Common myeloid progenitor, CD34-positive (primary cell): ENCODE measurements at regions not wholly inside any gene's neighbourhood (a gene's known extent, or its start where the extent isn't known, plus 50 kb on each side); places are given as distances from the start of the nearest gene placed in this dataset.

Source experiments
- CTCF ChIA-PET: fragments of 350-600 bp; sonication (Branson Sonifier 250); formaldehyde crosslinking; loops from one replicate; lab custom pipeline; 2021; ENCODE audit warnings: antibody characterized with exemption; lab: Charles Lee
- POLR2A ChIA-PET: fragments of 350-600 bp; sonication (Branson Sonifier 250); formaldehyde crosslinking; loops from one replicate; lab custom pipeline; 2021; ENCODE audit warnings: antibody characterized with exemption; lab: Charles Lee
- DNase-seq, 3 donors: peaks; one replicate each; pipeline versions ENCODE4 v3.0.0 to v3.0.0-alpha.2; 2013
- H3K27ac ChIP-seq, 2 experiments: 1 replicate in 1 of 2; 2 replicates in 1 of 2; pipeline ENCODE4 v1.7.0; 2013; ENCODE audit warnings: inconsistent platforms in 2 of 2, low read length in 2 of 2, mild to moderate bottlenecking in 2 of 2, low read depth in 1 of 2, moderate library complexity in 1 of 2; ENCODE audit not compliant: severe bottlenecking in 2 of 2, insufficient read depth in 1 of 2, poor library complexity in 1 of 2
- H3K27me3 ChIP-seq, 5 experiments: replicated peaks in 2 of 5; 1 replicate in 3 of 5; 2 replicates in 2 of 5; pipeline versions ENCODE4 v1.6.1 to v1.7.0; 2013; ENCODE audit warnings: low read length in 4 of 5, mild to moderate bottlenecking in 2 of 5, moderate library complexity in 2 of 5, inconsistent platforms in 1 of 5; ENCODE audit not compliant: insufficient read depth in 5 of 5, control insufficient read depth in 4 of 5
- H3K36me3 ChIP-seq, 4 experiments: 1 replicate in 2 of 4; 2 replicates in 2 of 4; pipeline versions ENCODE4 v1.6.1 to v1.7.0; 2013; ENCODE audit warnings: low read length in 3 of 4, control low read depth in 1 of 4, mild to moderate bottlenecking in 1 of 4; ENCODE audit not compliant: control insufficient read depth in 4 of 4, insufficient read depth in 4 of 4
- H3K4me1 ChIP-seq, 4 experiments: 1 replicate in 3 of 4; 2 replicates in 1 of 4; pipeline versions ENCODE4 v1.6.1 to v1.7.1; 2013; ENCODE audit warnings: low read length in 3 of 4, mild to moderate bottlenecking in 3 of 4, control low read depth in 1 of 4, inconsistent platforms in 1 of 4, moderate library complexity in 1 of 4; ENCODE audit not compliant: control insufficient read depth in 4 of 4, insufficient read depth in 4 of 4; ENCODE audit errors: control extremely low read depth in 1 of 4
- H3K4me3 ChIP-seq, 7 experiments: 1 replicate in 4 of 7; 2 replicates in 3 of 7; pipeline versions ENCODE4 v1.5.1 to v1.7.0; 2013; ENCODE audit warnings: mild to moderate bottlenecking in 7 of 7, low read length in 6 of 7, moderate library complexity in 6 of 7, inconsistent platforms in 2 of 7, low read depth in 2 of 7, control low read depth in 1 of 7; ENCODE audit not compliant: insufficient read depth in 4 of 7, control insufficient read depth in 1 of 7; ENCODE audit errors: extremely low read depth in 1 of 7
- H3K9me3 ChIP-seq, 5 experiments: 1 replicate in 4 of 5; 2 replicates in 1 of 5; pipeline versions ENCODE4 v1.6.1 to v1.7.1; 2013; ENCODE audit warnings: low read length in 4 of 5, mild to moderate bottlenecking in 2 of 5, inconsistent platforms in 1 of 5, low read depth in 1 of 5, moderate library complexity in 1 of 5; ENCODE audit not compliant: control insufficient read depth in 4 of 5, insufficient read depth in 2 of 5; ENCODE audit errors: control extremely low read depth in 1 of 5
- WGBS: methylation state at CpG from one replicate; pipeline ENCODE4 v1.1.5; 2013; ENCODE audit not compliant: insufficient coverage; 5-methylcytosine and 5-hydroxymethylcytosine counted together

GRCh38 chrX:68902706-68903504 is 74.1 kb downstream of the EFNB1 start:
- H3K4me3 ChIP-seq, result no peak overlapping the region
- DNase-seq, result no peak
- ChIA-PET CTCF (no interaction called here), POLR2A (interaction anchor here (0.9 kb wide), 1 partner anchor 18 kb away, joined by 3 read pairs; no protein-coding TSS in a partner anchor)
- H3K27me3 ChIP-seq, result peaks cover 0 to 4% (median 0%) of the 10 kb centered on the region in 5 experiments
- H3K27ac ChIP-seq, result no peak overlapping the region
- H3K4me1 ChIP-seq, result no peaks in the 10 kb centered on the region
- H3K9me3 ChIP-seq, result no peaks in the 10 kb centered on the region
- 78% methylated on average over 9 of the region's 9 CpGs for WGBS
- no peaks in the 10 kb centered on the region for H3K36me3 ChIP-seq

- H3K36me3 ChIP-seq, result no peaks in the 10 kb centered on the region
- WGBS, result 100% methylated on average over 1 of the region's 3 CpGs
- CTCF ChIA-PET, result no interaction called here
These were observed 72.7 kb downstream of the EFNB1 start for GRCh38 chrX:68901519-68901918.

GRCh38 chrX:68898598-68898997 is 69.8 kb downstream of the EFNB1 start:
- ChIA-PET POLR2A (no interaction called here), CTCF (interaction anchor here (1.5 kb wide), 1 partner anchor 23 kb away, joined by 5 read pairs; no protein-coding TSS in a partner anchor)
- H3K4me3 ChIP-seq, result no peak overlapping the region
- WGBS, result 89% methylated on average over 3 of the region's 8 CpGs
- H3K27ac ChIP-seq, result no peak overlapping the region
- no peak for DNase-seq
- no peaks in the 10 kb centered on the region for H3K9me3 ChIP-seq
- H3K27me3 ChIP-seq, result peaks cover 0 to 4% (median 0%) of the 10 kb centered on the region in 5 experiments
- peaks cover 0 to 29% (median 25%) of the 10 kb centered on the region in 4 experiments for H3K4me1 ChIP-seq
- H3K36me3 ChIP-seq, result no peaks in the 10 kb centered on the region

More at GRCh38 chrX:68901519-68901918, 72.7 kb downstream of the EFNB1 start:
- no peak for DNase-seq
- H3K4me3 ChIP-seq, result no peak overlapping the region
- POLR2A ChIA-PET, result no interaction called here
- H3K27me3 ChIP-seq, result peaks cover 0 to 4% (median 0%) of the 10 kb centered on the region in 5 experiments
- H3K4me1 ChIP-seq, result peaks cover 0 to 7% (median 1%) of the 10 kb centered on the region in 4 experiments
- no peaks in the 10 kb centered on the region for H3K9me3 ChIP-seq
- no peak overlapping the region for H3K27ac ChIP-seq

GRCh38 chrX:68897118-68897945 is 68.5 kb downstream of the EFNB1 start:
- H3K9me3 ChIP-seq, result no peaks in the 10 kb centered on the region
- 88% methylated on average over 7 of the region's 8 CpGs for WGBS
- DNase-seq, result peak in 1 of 3 donors; percentile 23
- H3K36me3 ChIP-seq, result no peaks in the 10 kb centered on the region
- CTCF ChIA-PET, result interaction anchor here (1.4 to 1.5 kb wide), 2 partner anchors 13 to 24 kb away, joined by 3 to 5 read pairs; no protein-coding TSS in a partner anchor
- H3K4me3 ChIP-seq, result no peak overlapping the region
- POLR2A ChIA-PET, result no interaction called here
- H3K27ac ChIP-seq, result no peak overlapping the region
- H3K4me1 ChIP-seq, result peaks cover 0 to 33% (median 25%) of the 10 kb centered on the region in 4 experiments
- H3K27me3 ChIP-seq, result no peaks in the 10 kb centered on the region

- Histone ChIP-seq H3K36me3 (no peaks in the 10 kb centered on the region), H3K9me3 (no peaks in the 10 kb centered on the region), H3K4me3 (no peak overlapping the region), H3K27ac (no peak overlapping the region), H3K4me1 (peaks cover 0 to 33% (median 25%) of the 10 kb centered on the region in 4 experiments), H3K27me3 (no peaks in the 10 kb centered on the region)
- WGBS, result 71% methylated on average over 5 of the region's 6 CpGs
- POLR2A ChIA-PET, result no interaction called here
- no peak for DNase-seq
- CTCF ChIA-PET, result interaction anchor here (1.4 kb wide), 1 partner anchor 13 kb away, joined by 3 read pairs; no protein-coding TSS in a partner anchor
These were observed 67.8 kb downstream of the EFNB1 start for GRCh38 chrX:68896581-68896980.

GRCh38 chrX:68895778-68896177 is 67.0 kb downstream of the EFNB1 start:
- peak overlapping the region in 1 of 2 experiments; percentile 63 for H3K27ac ChIP-seq
- H3K27me3 ChIP-seq, result no peaks in the 10 kb centered on the region
- 50% methylated on average over 4 of the region's 5 CpGs for WGBS
- peak overlapping the region in 1 of 7 experiments; percentile 20 for H3K4me3 ChIP-seq
- no peaks in the 10 kb centered on the region for H3K9me3 ChIP-seq
- POLR2A ChIA-PET, result interaction anchor here (0.9 kb wide), 1 partner anchor 31 kb away, joined by 3 read pairs; no protein-coding TSS in a partner anchor
- H3K4me1 ChIP-seq, result peaks cover 0 to 33% (median 25%) of the 10 kb centered on the region in 4 experiments
- CTCF ChIA-PET, result interaction anchor here (0.8 to 1.3 kb wide), 3 partner anchors 12 to 26 kb away, joined by 3 to 5 read pairs (median 4); no protein-coding TSS in a partner anchor
- DNase-seq, result peak in 2 of 3 donors; percentile 54 to 62
- no peaks in the 10 kb centered on the region for H3K36me3 ChIP-seq
